LNCAP (cell line): ENCODE measurements at regions not wholly inside any gene's neighbourhood (a gene's known extent, or its start where the extent isn't known, plus 50 kb on each side); places are given as distances from the start of the nearest gene placed in this dataset.

Experiments
- CTCF ChIP-seq: fragments of 450-650 bp; IDR thresholded peaks from 2 replicates; pipeline ENCODE4 v1.5.1; 2017; ENCODE audit warnings: mild to moderate bottlenecking

- no peak for TF ChIP-seq CTCF
Measured at GRCh38 chr22:48236261-48236660, 1473.8 kb downstream of the TBC1D22A start.

- TF ChIP-seq CTCF = no peak
Measured at GRCh38 chr22:48235744-48236143, 1473.3 kb downstream of the TBC1D22A start.

GRCh38 chr22:48234011-48234410, 1471.6 kb downstream of the TBC1D22A start:
- TF ChIP-seq CTCF = no peak

GRCh38 chr22:48233586-48233985, 1471.1 kb downstream of the TBC1D22A start:
- TF ChIP-seq CTCF = no peak

GRCh38 chr22:48228468-48228867, 1466.0 kb downstream of the TBC1D22A start:
- TF ChIP-seq CTCF = no peak

- no peak for TF ChIP-seq CTCF
Measured at GRCh38 chr22:48227341-48228018, 1465.0 kb downstream of the TBC1D22A start.

- no peak for TF ChIP-seq CTCF
Measured at GRCh38 chr22:48226026-48227013, 1463.9 kb downstream of the TBC1D22A start.
